Inflammatory macrophage treated with lipopolysaccharide for 1 hour (primary cell): ENCODE measurements at regions not wholly inside any gene's neighbourhood (a gene's known extent, or its start where the extent isn't known, plus 50 kb on each side); places are given as distances from the start of the nearest gene placed in this dataset.
"Not testable (repeated sequence)": the region's sequence is repeated elsewhere in the genome, so short reads cannot be mapped to it uniquely, and the experiment has no call there.

ENCODE experiments used
- DNase-seq, 2 donors: peaks; one replicate each; pipeline ENCODE4 v3.0.0-alpha.2; 2020 to 2022

GRCh38 chr14:106487600-106487999, 961.2 kb downstream of the TMEM121 start:
- DNase-seq, result no peak

- peak in 1 of 2 donors; percentile 29 for DNase-seq
Observed at GRCh38 chr14:106488291-106488690, 961.9 kb downstream of the TMEM121 start.

- DNase-seq, result no peak
Observed at GRCh38 chr14:106489112-106489881, 962.9 kb downstream of the TMEM121 start.

GRCh38 chr14:106490442-106490841, 964.1 kb downstream of the TMEM121 start:
- no peak for DNase-seq

- peak in 1 of 2 donors; percentile 18 for DNase-seq
Observed at GRCh38 chr14:106491851-106492250, 965.5 kb downstream of the TMEM121 start.

GRCh38 chr14:106493962-106494823, 967.8 kb downstream of the TMEM121 start:
- DNase-seq, result peak; percentile 16 to 36

- no peak for DNase-seq
Observed at GRCh38 chr14:106500571-106500970, 974.2 kb downstream of the TMEM121 start.

DNA sequence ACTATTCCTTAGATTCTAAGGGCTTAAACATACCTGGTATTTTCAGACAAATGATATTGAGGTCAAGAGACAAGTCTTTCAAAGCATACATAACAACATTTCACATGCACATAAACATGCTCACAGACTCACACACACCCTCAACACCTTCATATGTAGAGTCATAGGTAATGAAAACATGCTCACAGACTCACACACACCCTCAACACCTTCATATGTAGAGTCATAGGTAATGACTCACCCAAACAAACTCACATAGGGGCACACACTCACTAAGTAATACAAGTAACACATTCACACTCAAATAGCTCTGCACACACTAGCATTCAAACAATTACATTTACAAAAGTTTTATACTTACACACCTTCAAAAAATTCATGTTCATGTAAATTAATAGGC, 975.5 kb downstream of the TMEM121 start:
- DNase-seq, result no peak

GRCh38 chr14:106505366-106505765, 979.0 kb downstream of the TMEM121 start:
- peak; percentile 17 to 21 for DNase-seq

GRCh38 chr14:106506881-106507305, 980.5 kb downstream of the TMEM121 start:
- no peak for DNase-seq

- DNase-seq, result no peak
Observed at GRCh38 chr14:106507354-106507753, 981.0 kb downstream of the TMEM121 start.

DNA sequence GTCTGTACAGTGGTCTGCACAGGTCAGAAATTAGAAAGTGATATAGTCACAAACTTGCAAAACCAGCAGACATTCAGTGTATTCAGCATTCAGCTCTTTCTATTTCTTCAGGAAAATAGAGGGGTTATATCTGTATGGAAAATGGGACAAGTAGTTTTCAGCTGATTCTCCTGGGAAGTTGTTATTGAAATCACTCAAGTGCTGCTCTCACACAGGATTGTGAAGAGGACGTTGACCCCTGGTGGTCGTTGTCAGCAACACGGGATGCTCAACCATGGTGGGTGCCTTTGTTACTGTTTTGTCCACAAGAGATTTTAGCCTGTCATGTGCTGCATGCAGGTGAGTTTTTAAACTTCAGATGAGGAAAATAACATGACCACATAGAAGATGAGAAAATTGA, 981.8 kb downstream of the TMEM121 start:
- no peak for DNase-seq

DNA sequence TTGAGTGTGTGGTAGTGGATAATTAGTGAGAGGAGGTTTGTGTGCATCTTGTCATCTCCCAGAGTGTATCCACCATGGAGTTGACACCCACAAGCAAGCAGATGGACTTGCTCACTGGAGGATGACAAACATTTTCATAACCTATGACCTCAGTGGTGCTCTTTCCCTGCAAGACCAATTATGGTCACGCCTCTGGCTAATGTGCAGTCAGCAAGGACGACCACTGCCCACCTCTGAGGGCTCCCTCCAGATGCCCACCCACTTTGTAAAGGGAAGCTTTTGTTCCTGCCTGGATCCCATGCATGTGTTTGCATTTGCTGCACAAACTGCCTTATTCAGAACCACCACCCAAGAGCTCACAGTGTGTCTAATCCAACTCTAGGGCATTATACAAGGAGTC, 982.8 kb downstream of the TMEM121 start:
- DNase-seq, result no peak

DNA sequence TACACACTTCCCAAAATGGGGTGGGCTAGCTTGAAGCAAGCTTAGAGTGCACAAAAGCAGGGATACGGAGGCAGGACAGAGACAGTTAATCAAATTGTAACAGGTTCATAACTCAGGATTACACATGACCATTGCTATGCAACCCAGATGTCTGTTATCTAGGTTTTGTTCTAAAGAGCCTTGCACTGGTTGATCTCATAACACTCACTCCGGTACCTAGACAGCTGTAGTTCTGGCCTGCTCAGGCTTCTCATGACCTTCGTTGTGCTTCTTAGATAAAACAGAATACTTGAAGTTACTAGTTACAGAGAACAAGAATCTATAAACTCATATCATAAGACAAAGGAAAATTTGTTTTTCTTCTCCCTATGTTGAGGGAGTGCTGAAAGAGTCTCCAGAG, 983.4 kb downstream of the TMEM121 start:
- no peak for DNase-seq

GRCh38 chr14:106511006-106511799, 984.8 kb downstream of the TMEM121 start:
- no peak for DNase-seq

- DNase-seq, result no peak
Observed at GRCh38 chr14:106511800-106512198, 985.4 kb downstream of the TMEM121 start.

DNA sequence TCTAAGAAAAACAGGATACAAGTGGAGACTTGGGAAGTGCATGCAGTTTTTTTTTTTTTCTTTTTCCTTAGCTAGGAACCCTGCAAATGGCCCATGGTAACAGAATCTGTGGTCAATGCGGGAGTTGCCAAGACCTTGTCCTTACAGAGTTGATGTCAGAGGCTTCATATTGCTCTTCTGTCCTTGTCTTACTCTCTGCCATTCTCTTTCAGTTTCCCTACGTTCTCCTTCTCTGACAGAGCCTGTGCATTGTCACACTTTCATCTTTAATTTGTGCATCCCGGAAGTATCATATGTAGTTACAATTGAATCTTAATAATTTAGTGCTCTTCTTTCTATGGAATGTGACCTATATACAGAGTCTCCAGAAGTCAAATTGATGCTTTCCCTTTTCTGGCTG, 986.9 kb downstream of the TMEM121 start:
- DNase-seq, result no peak

DNA sequence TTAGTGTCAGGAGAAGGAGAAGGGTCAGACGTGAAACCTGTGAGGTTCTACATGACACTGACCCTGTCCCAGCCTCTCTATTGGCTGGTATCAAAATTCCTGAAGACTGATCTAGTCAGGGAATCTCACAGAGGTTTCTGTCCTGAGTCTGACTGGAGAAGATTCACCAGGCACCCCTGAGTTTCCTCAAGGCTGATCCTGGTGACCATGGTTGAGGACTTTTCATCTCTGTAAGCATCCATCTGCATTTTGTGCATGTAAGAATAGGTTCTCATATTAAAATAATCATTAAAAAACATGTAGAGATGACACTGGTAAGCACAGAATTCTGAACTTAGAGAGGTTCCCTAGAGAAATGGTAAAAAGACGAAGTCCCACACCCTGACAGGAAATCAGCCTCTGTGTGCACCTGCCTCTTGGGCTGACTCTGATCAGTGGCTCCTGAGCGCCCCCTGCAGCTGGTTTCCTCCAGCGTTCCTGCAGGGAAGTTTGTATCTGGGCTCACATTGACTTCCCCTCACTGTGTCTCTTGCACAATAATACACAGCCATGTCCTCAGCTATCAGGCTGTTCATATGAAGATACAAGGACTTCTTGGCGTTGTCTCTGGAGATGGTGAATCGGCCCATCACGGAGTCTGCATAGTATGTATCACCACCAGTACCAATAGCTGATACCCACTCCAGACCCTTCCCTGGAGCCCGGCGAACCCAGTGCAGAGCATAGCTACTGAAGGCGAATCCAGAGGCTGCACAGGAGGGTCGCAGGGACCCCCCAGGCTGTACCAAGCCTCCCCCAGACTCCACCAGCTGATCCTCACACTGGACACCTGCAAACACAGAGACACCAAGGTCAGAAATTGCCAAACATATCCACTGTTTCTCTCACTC, 991.9 kb downstream of the TMEM121 start:
- peak; percentile 65 to 90 for DNase-seq

- DNase-seq, result not testable (repeated sequence)
Observed at GRCh38 chr14:106522118-106522517, 995.7 kb downstream of the TMEM121 start.

GRCh38 chr14:106522990-106523389, 996.6 kb downstream of the TMEM121 start:
- no peak for DNase-seq

DNA sequence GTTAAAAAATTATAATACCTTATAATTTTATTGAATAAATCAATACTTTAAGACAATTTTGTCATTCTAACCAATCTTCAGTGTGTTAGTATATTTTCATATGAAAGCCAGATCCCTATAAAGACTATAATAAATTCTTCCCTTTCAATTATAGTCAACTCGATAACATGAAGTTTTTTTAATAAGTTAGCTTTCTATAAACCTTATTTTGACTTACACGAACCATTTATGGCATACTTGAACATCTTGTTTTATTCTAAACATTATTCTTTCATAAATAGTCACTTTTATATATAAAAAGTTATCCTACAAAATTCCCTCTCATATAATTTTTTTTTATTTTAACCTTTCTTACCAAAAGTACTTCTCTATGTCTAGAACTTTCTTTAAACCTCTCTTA, 1002.3 kb downstream of the TMEM121 start:
- DNase-seq, result no peak

DNA sequence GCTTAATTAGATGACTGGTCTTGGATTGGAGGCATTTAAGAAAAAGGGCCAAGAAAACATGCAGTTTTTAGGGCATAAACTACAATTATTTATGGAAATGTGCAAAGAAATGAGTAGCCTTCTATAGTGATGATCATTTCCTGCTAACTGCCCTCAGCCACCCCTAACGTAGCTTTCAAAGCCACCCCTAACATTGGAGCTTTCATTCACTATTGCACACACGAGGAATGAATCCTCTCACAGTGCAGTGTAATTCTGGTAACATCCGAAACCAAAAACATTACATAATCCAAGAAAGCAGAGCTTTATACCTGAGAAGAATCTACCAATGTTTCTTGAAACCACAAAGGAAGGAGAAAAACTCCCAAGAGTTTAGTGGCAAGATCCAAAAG, 1003.6 kb downstream of the TMEM121 start:
- no peak for DNase-seq
